ENCODE measurements at regions not wholly inside any gene's neighbourhood (a gene's known extent, or its start where the extent isn't known, plus 50 kb on each side); places are given as distances from the start of the nearest gene placed in this dataset.

GRCh38 chr7:19585761-19586160 lies 123.1 kb downstream of the POLR1F start:
- dilution Hi-C loops (cut with MboI; ENCODE audit: extremely low pct_ligation_motif_present, low sequenced_read_pairs): no loop called here
- no peak overlapping the region for H3K27ac ChIP-seq (ENCODE audit: control insufficient read depth, insufficient read depth, low read length)
- no peak overlapping the region for H3K4me3 ChIP-seq (ENCODE audit: control insufficient read depth in 2 of 3, extremely low read depth in 1 of 3, insufficient read depth in 2 of 3, low read depth in 1 of 3, low read length in 3 of 3)
- no peaks in the 10 kb centered on the region for H3K79me2 ChIP-seq (ENCODE audit: control insufficient read depth, insufficient read depth, low read length)
- H3K27me3 ChIP-seq (ENCODE audit: control insufficient read depth, extremely low read depth, insufficient read depth, low read length): no peaks in the 10 kb centered on the region
- H3K9me1 ChIP-seq (ENCODE audit: control insufficient read depth, extremely low read depth, insufficient read depth, low read length): no peaks in the 10 kb centered on the region
- H4K20me1 ChIP-seq (ENCODE audit: control insufficient read depth, extremely low read depth, insufficient read depth, low read length): no peaks in the 10 kb centered on the region
- no peaks in the 10 kb centered on the region for H3K9me3 ChIP-seq (ENCODE audit: control insufficient read depth, low read depth, low read length)
- H3K4me2 ChIP-seq (ENCODE audit: control insufficient read depth, extremely low read depth, insufficient read depth, low read depth, low read length): no peak overlapping the region
- no peak for DNase-seq (ENCODE audit: low read depth, low spot score)
- H2AFZ ChIP-seq (ENCODE audit: control insufficient read depth, low read length): no peak overlapping the region
- no peak for FAIRE-seq
- TF ChIP-seq, protein P1, sequence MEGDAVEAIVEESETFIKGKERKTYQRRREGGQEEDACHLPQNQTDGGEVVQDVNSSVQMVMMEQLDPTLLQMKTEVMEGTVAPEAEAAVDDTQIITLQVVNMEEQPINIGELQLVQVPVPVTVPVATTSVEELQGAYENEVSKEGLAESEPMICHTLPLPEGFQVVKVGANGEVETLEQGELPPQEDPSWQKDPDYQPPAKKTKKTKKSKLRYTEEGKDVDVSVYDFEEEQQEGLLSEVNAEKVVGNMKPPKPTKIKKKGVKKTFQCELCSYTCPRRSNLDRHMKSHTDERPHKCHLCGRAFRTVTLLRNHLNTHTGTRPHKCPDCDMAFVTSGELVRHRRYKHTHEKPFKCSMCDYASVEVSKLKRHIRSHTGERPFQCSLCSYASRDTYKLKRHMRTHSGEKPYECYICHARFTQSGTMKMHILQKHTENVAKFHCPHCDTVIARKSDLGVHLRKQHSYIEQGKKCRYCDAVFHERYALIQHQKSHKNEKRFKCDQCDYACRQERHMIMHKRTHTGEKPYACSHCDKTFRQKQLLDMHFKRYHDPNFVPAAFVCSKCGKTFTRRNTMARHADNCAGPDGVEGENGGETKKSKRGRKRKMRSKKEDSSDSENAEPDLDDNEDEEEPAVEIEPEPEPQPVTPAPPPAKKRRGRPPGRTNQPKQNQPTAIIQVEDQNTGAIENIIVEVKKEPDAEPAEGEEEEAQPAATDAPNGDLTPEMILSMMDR (optimal IDR thresholded peaks at IDR 0.05 in 1 of 3, IDR thresholded peaks at IDR 0.05 in 1 of 3, conservative IDR thresholded peaks at IDR 0.05 in 1 of 3; ENCODE audit: extremely low read depth in 1 of 3, insufficient read depth in 2 of 3, low read length in 3 of 3): no peak
- no peak for TF ChIP-seq EZH2 (IDR thresholded peaks at IDR 0.05; ENCODE audit: low read length)
- H3K9ac ChIP-seq (ENCODE audit: control insufficient read depth, extremely low read depth, insufficient read depth, low read length): no peak overlapping the region
- H3K36me3 ChIP-seq (ENCODE audit: control insufficient read depth in 2 of 2, extremely low read depth in 1 of 2, insufficient read depth in 2 of 2, low read length in 2 of 2): no peaks in the 10 kb centered on the region
- no peaks in the 10 kb centered on the region for H3K4me1 ChIP-seq (ENCODE audit: control insufficient read depth, extremely low read depth, insufficient read depth, low read length)

DNA sequence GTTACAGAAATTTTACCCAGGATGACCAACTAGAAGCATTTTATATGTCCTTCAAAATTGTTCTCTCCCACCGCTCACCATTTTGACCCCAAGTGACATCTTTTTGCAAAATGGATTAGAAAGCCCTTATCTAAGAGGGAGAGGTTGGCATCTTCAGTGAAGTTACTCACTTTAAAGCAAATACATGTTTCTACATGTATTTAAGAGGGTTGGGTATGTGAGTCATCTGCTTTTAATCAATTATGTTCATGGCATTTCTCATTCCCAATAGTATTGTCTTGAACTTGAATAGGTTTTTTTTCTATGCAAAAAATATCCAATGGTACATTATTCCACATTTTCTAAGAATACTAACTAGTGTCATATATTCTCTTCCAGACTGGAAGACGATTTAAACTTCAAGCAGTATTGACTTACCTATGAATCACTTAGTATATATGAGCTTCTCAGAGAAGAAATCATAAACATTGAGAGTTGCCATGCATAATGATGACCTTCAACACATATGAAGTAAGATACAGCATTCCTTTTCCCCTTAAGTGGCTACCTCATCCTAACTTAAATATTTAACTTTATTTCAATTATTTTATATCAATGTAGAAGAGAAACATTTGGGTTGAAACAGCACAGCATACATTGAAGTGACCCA lies 132.8 kb downstream of the POLR1F start:
- no peaks in the 10 kb centered on the region for H3K36me3 ChIP-seq (ENCODE audit: control insufficient read depth in 2 of 2, extremely low read depth in 1 of 2, insufficient read depth in 2 of 2, low read length in 2 of 2)
- no peak for DNase-seq (ENCODE audit: low read depth, low spot score)
- no peak overlapping the region for H3K4me2 ChIP-seq (ENCODE audit: control insufficient read depth, extremely low read depth, insufficient read depth, low read depth, low read length)
- no peaks in the 10 kb centered on the region for H3K79me2 ChIP-seq (ENCODE audit: control insufficient read depth, insufficient read depth, low read length)
- H3K9ac ChIP-seq (ENCODE audit: control insufficient read depth, extremely low read depth, insufficient read depth, low read length): no peak overlapping the region
- H3K9me1 ChIP-seq (ENCODE audit: control insufficient read depth, extremely low read depth, insufficient read depth, low read length): no peaks in the 10 kb centered on the region
- no peak overlapping the region for H2AFZ ChIP-seq (ENCODE audit: control insufficient read depth, low read length)
- FAIRE-seq: no peak
- no peaks in the 10 kb centered on the region for H3K4me1 ChIP-seq (ENCODE audit: control insufficient read depth, extremely low read depth, insufficient read depth, low read length)
- TF ChIP-seq, protein P1 (optimal IDR thresholded peaks at IDR 0.05 in 1 of 3, IDR thresholded peaks at IDR 0.05 in 1 of 3, conservative IDR thresholded peaks at IDR 0.05 in 1 of 3; ENCODE audit: extremely low read depth in 1 of 3, insufficient read depth in 2 of 3, low read length in 3 of 3): no peak
- no peak for TF ChIP-seq EZH2 (IDR thresholded peaks at IDR 0.05; ENCODE audit: low read length)
- no peaks in the 10 kb centered on the region for H4K20me1 ChIP-seq (ENCODE audit: control insufficient read depth, extremely low read depth, insufficient read depth, low read length)
- no peaks in the 10 kb centered on the region for H3K27me3 ChIP-seq (ENCODE audit: control insufficient read depth, extremely low read depth, insufficient read depth, low read length)
- no peaks in the 10 kb centered on the region for H3K9me3 ChIP-seq (ENCODE audit: control insufficient read depth, low read depth, low read length)
- no peak overlapping the region for H3K4me3 ChIP-seq (ENCODE audit: control insufficient read depth in 2 of 3, extremely low read depth in 1 of 3, insufficient read depth in 2 of 3, low read depth in 1 of 3, low read length in 3 of 3)
- H3K27ac ChIP-seq (ENCODE audit: control insufficient read depth, insufficient read depth, low read length): no peak overlapping the region
- dilution Hi-C loops (cut with MboI; ENCODE audit: extremely low pct_ligation_motif_present, low sequenced_read_pairs): no loop called here
